ENCODE measurements at regions not wholly inside any gene's neighbourhood (a gene's known extent, or its start where the extent isn't known, plus 50 kb on each side); places are given as distances from the start of the nearest gene placed in this dataset.

GRCh38 chr4:106503116-106504050 is 134.8 kb upstream of the GIMD1 start:
- H3K27me3 ChIP-seq (ENCODE audit: control insufficient read depth in 1 of 2, insufficient read depth in 2 of 2, low read length in 2 of 2) = no peaks in the 10 kb centered on the region
- H3K4me3 ChIP-seq (ENCODE audit: low read depth in 1 of 2, low read length in 2 of 2) = no peak overlapping the region
- peaks cover 7% of the 10 kb centered on the region for H3K4me1 ChIP-seq (ENCODE audit: insufficient read depth, low read length)
- H3K27ac ChIP-seq (ENCODE audit: low read depth, low read length) = no peak overlapping the region
- no peaks in the 10 kb centered on the region for H3K36me3 ChIP-seq (ENCODE audit: insufficient read depth, low read length)
- H3K9me3 ChIP-seq (ENCODE audit: low read length) = no peaks in the 10 kb centered on the region
- no peak overlapping the region for H3K9ac ChIP-seq (ENCODE audit: low read length)

GRCh38 chr4:106502106-106502699 is 133.6 kb upstream of the GIMD1 start:
- Histone ChIP-seq H3K27me3 (ENCODE audit: control insufficient read depth in 1 of 2, insufficient read depth in 2 of 2, low read length in 2 of 2) (no peaks in the 10 kb centered on the region), H3K9me3 (ENCODE audit: low read length) (no peaks in the 10 kb centered on the region)

GRCh38 chr4:106497271-106497670 is 128.7 kb upstream of the GIMD1 start:
- H3K27ac ChIP-seq (ENCODE audit: low read depth, low read length) = no peak overlapping the region
- no peaks in the 10 kb centered on the region for H3K36me3 ChIP-seq (ENCODE audit: insufficient read depth, low read length)
- no peaks in the 10 kb centered on the region for H3K27me3 ChIP-seq (ENCODE audit: control insufficient read depth in 1 of 2, insufficient read depth in 2 of 2, low read length in 2 of 2)
- no peaks in the 10 kb centered on the region for H3K9me3 ChIP-seq (ENCODE audit: low read length)
- H3K9ac ChIP-seq (ENCODE audit: low read length) = no peak overlapping the region
- H3K4me3 ChIP-seq (ENCODE audit: low read depth in 1 of 2, low read length in 2 of 2) = no peak overlapping the region
- H3K4me1 ChIP-seq (ENCODE audit: insufficient read depth, low read length) = no peaks in the 10 kb centered on the region

More at GRCh38 chr4:106502106-106502699, 133.6 kb upstream of the GIMD1 start:
- H3K9ac ChIP-seq (ENCODE audit: low read length) = no peak overlapping the region
- H3K27ac ChIP-seq (ENCODE audit: low read depth, low read length) = no peak overlapping the region
- peaks cover 7% of the 10 kb centered on the region for H3K4me1 ChIP-seq (ENCODE audit: insufficient read depth, low read length)
- H3K4me3 ChIP-seq (ENCODE audit: low read depth in 1 of 2, low read length in 2 of 2) = no peak overlapping the region
- H3K36me3 ChIP-seq (ENCODE audit: insufficient read depth, low read length) = no peaks in the 10 kb centered on the region

- Histone ChIP-seq H3K36me3 (ENCODE audit: insufficient read depth, low read length) (no peaks in the 10 kb centered on the region), H3K27ac (ENCODE audit: low read depth, low read length) (no peak overlapping the region), H3K27me3 (ENCODE audit: control insufficient read depth in 1 of 2, insufficient read depth in 2 of 2, low read length in 2 of 2) (no peaks in the 10 kb centered on the region), H3K4me3 (ENCODE audit: low read depth in 1 of 2, low read length in 2 of 2) (no peak overlapping the region), H3K4me1 (ENCODE audit: insufficient read depth, low read length) (no peaks in the 10 kb centered on the region), H3K9me3 (ENCODE audit: low read length) (no peaks in the 10 kb centered on the region), H3K9ac (ENCODE audit: low read length) (no peak overlapping the region)
Observed at GRCh38 chr4:106496061-106496460, 127.5 kb upstream of the GIMD1 start.

GRCh38 chr4:106495476-106495875 is 126.9 kb upstream of the GIMD1 start:
- H3K4me3 ChIP-seq (ENCODE audit: low read depth in 1 of 2, low read length in 2 of 2) = no peak overlapping the region
- H3K4me1 ChIP-seq (ENCODE audit: insufficient read depth, low read length) = no peaks in the 10 kb centered on the region
- no peaks in the 10 kb centered on the region for H3K9me3 ChIP-seq (ENCODE audit: low read length)
- H3K27ac ChIP-seq (ENCODE audit: low read depth, low read length) = no peak overlapping the region
- H3K36me3 ChIP-seq (ENCODE audit: insufficient read depth, low read length) = no peaks in the 10 kb centered on the region
- H3K9ac ChIP-seq (ENCODE audit: low read length) = no peak overlapping the region
- no peaks in the 10 kb centered on the region for H3K27me3 ChIP-seq (ENCODE audit: control insufficient read depth in 1 of 2, insufficient read depth in 2 of 2, low read length in 2 of 2)

- Histone ChIP-seq H3K9me3 (ENCODE audit: low read length) (no peaks in the 10 kb centered on the region), H3K36me3 (ENCODE audit: insufficient read depth, low read length) (no peaks in the 10 kb centered on the region), H3K4me1 (ENCODE audit: insufficient read depth, low read length) (no peaks in the 10 kb centered on the region), H3K27me3 (ENCODE audit: control insufficient read depth in 1 of 2, insufficient read depth in 2 of 2, low read length in 2 of 2) (no peaks in the 10 kb centered on the region), H3K9ac (ENCODE audit: low read length) (no peak overlapping the region), H3K27ac (ENCODE audit: low read depth, low read length) (no peak overlapping the region), H3K4me3 (ENCODE audit: low read depth in 1 of 2, low read length in 2 of 2) (no peak overlapping the region)
Observed at GRCh38 chr4:106494066-106494465, 125.5 kb upstream of the GIMD1 start.

GRCh38 chr4:106493086-106493485 is 124.5 kb upstream of the GIMD1 start:
- Histone ChIP-seq H3K4me1 (ENCODE audit: insufficient read depth, low read length) (no peaks in the 10 kb centered on the region), H3K9ac (ENCODE audit: low read length) (no peak overlapping the region), H3K9me3 (ENCODE audit: low read length) (no peaks in the 10 kb centered on the region), H3K27ac (ENCODE audit: low read depth, low read length) (no peak overlapping the region), H3K36me3 (ENCODE audit: insufficient read depth, low read length) (no peaks in the 10 kb centered on the region), H3K27me3 (ENCODE audit: control insufficient read depth in 1 of 2, insufficient read depth in 2 of 2, low read length in 2 of 2) (no peaks in the 10 kb centered on the region), H3K4me3 (ENCODE audit: low read depth in 1 of 2, low read length in 2 of 2) (no peak overlapping the region)

GRCh38 chr4:106486533-106486932 is 118.0 kb upstream of the GIMD1 start:
- Histone ChIP-seq H3K36me3 (ENCODE audit: insufficient read depth, low read length) (no peaks in the 10 kb centered on the region), H3K9me3 (ENCODE audit: low read length) (no peaks in the 10 kb centered on the region)

GRCh38 chr4:106481801-106482200 is 113.2 kb upstream of the GIMD1 start:
- H3K36me3 ChIP-seq (ENCODE audit: insufficient read depth, low read length) = no peaks in the 10 kb centered on the region
- H3K27me3 ChIP-seq (ENCODE audit: control insufficient read depth in 1 of 2, insufficient read depth in 2 of 2, low read length in 2 of 2) = no peaks in the 10 kb centered on the region
- no peaks in the 10 kb centered on the region for H3K4me1 ChIP-seq (ENCODE audit: insufficient read depth, low read length)
- H3K4me3 ChIP-seq (ENCODE audit: low read depth in 1 of 2, low read length in 2 of 2) = no peak overlapping the region
- no peak overlapping the region for H3K27ac ChIP-seq (ENCODE audit: low read depth, low read length)
- H3K9me3 ChIP-seq (ENCODE audit: low read length) = no peaks in the 10 kb centered on the region
- no peak overlapping the region for H3K9ac ChIP-seq (ENCODE audit: low read length)

More at GRCh38 chr4:106486533-106486932, 118.0 kb upstream of the GIMD1 start:
- H3K27ac ChIP-seq (ENCODE audit: low read depth, low read length) = no peak overlapping the region
- no peaks in the 10 kb centered on the region for H3K27me3 ChIP-seq (ENCODE audit: control insufficient read depth in 1 of 2, insufficient read depth in 2 of 2, low read length in 2 of 2)
- H3K4me1 ChIP-seq (ENCODE audit: insufficient read depth, low read length) = no peaks in the 10 kb centered on the region
- H3K4me3 ChIP-seq (ENCODE audit: low read depth in 1 of 2, low read length in 2 of 2) = no peak overlapping the region
- H3K9ac ChIP-seq (ENCODE audit: low read length) = no peak overlapping the region

GRCh38 chr4:106478152-106478551 is 109.6 kb upstream of the GIMD1 start:
- H3K27ac ChIP-seq (ENCODE audit: low read depth, low read length) = no peak overlapping the region
- no peaks in the 10 kb centered on the region for H3K27me3 ChIP-seq (ENCODE audit: control insufficient read depth in 1 of 2, insufficient read depth in 2 of 2, low read length in 2 of 2)
- no peak overlapping the region for H3K9ac ChIP-seq (ENCODE audit: low read length)
- H3K9me3 ChIP-seq (ENCODE audit: low read length) = no peaks in the 10 kb centered on the region
- H3K36me3 ChIP-seq (ENCODE audit: insufficient read depth, low read length) = no peaks in the 10 kb centered on the region
- H3K4me1 ChIP-seq (ENCODE audit: insufficient read depth, low read length) = no peaks in the 10 kb centered on the region
- H3K4me3 ChIP-seq (ENCODE audit: low read depth in 1 of 2, low read length in 2 of 2) = no peak overlapping the region

- Histone ChIP-seq H3K9ac (ENCODE audit: low read length) (no peak overlapping the region), H3K36me3 (ENCODE audit: insufficient read depth, low read length) (no peaks in the 10 kb centered on the region), H3K4me1 (ENCODE audit: insufficient read depth, low read length) (no peaks in the 10 kb centered on the region)
Observed at GRCh38 chr4:106476741-106477140, 108.2 kb upstream of the GIMD1 start.

More at GRCh38 chr4:106476741-106477140, 108.2 kb upstream of the GIMD1 start:
- Histone ChIP-seq H3K9me3 (ENCODE audit: low read length) (no peaks in the 10 kb centered on the region), H3K27ac (ENCODE audit: low read depth, low read length) (no peak overlapping the region), H3K4me3 (ENCODE audit: low read depth in 1 of 2, low read length in 2 of 2) (no peak overlapping the region), H3K27me3 (ENCODE audit: control insufficient read depth in 1 of 2, insufficient read depth in 2 of 2, low read length in 2 of 2) (no peaks in the 10 kb centered on the region)

All from muscle layer of colon (tissue), 2 donors.